ENCODE measurements at regions not wholly inside any gene's neighbourhood (a gene's known extent, or its start where the extent isn't known, plus 50 kb on each side); places are given as distances from the start of the nearest gene placed in this dataset.
A peak's percentile ranks its signal among the peaks of the same experiment; 100 is the strongest.

- no peaks in the 10 kb centered on the region for H3K9me3 Mint-ChIP-seq
- H3K4me1 Mint-ChIP-seq: no peaks in the 10 kb centered on the region
- H3K36me3 Mint-ChIP-seq: no peaks in the 10 kb centered on the region
- no peak overlapping the region for H3K27ac Mint-ChIP-seq
- ATAC-seq: no peak
- H3K27me3 Mint-ChIP-seq: no peaks in the 10 kb centered on the region
- H3K4me3 Mint-ChIP-seq: no peak overlapping the region
Observed at GRCh38 chr4:96035727-96036126, 195.8 kb downstream of the PDHA2 start.

- Mint-ChIP-seq H3K4me3 (no peak overlapping the region), H3K27me3 (no peaks in the 10 kb centered on the region), H3K4me1 (no peaks in the 10 kb centered on the region), H3K27ac (no peak overlapping the region), H3K9me3 (no peaks in the 10 kb centered on the region), H3K36me3 (no peaks in the 10 kb centered on the region)
- ATAC-seq: no peak
Observed at GRCh38 chr4:96036781-96037180, 196.9 kb downstream of the PDHA2 start.

- no peaks in the 10 kb centered on the region for H3K4me1 Mint-ChIP-seq
- no peak for ATAC-seq
- no peaks in the 10 kb centered on the region for H3K9me3 Mint-ChIP-seq
- H3K27me3 Mint-ChIP-seq: no peaks in the 10 kb centered on the region
- no peaks in the 10 kb centered on the region for H3K36me3 Mint-ChIP-seq
- no peak overlapping the region for H3K4me3 Mint-ChIP-seq
- H3K27ac Mint-ChIP-seq: no peak overlapping the region
Observed at GRCh38 chr4:96037705-96038104, 197.8 kb downstream of the PDHA2 start.

GRCh38 chr4:96039217-96039616 lies 199.3 kb downstream of the PDHA2 start:
- Mint-ChIP-seq H3K4me3 (no peak overlapping the region), H3K27me3 (no peaks in the 10 kb centered on the region), H3K27ac (no peak overlapping the region), H3K36me3 (no peaks in the 10 kb centered on the region), H3K9me3 (no peaks in the 10 kb centered on the region), H3K4me1 (no peaks in the 10 kb centered on the region)
- no peak for ATAC-seq

DNA sequence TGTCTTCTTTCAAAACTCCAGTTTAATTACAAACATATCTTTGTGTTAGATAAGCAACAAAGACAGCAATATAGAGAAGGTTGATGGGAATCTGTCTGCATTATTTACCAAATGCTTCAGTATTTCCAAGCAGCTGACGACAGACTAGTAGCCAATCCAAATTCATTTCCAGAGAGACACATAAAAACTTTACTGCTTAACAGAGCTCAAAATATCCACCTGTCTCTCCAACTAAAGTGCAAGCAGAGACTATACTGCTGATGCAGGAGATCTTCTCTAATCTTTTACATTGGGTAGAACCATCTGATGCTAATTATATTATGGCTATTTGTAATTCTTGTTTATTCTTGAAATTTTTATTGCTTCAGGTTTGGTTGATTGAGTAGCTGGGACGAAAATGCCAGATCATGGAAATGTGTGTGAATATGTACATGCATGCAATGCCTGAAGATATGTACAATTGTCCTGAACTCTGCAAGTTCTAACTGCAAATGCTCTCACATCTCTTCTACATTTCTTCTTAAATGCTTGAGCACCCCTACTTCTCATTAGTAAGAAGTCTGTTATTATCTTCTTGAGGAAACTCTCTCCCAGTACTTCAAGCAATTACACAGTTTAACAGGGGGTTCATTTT lies 200.0 kb downstream of the PDHA2 start:
- H3K4me3 Mint-ChIP-seq: no peak overlapping the region
- H3K36me3 Mint-ChIP-seq: no peaks in the 10 kb centered on the region
- H3K27me3 Mint-ChIP-seq: no peaks in the 10 kb centered on the region
- ATAC-seq: no peak
- H3K4me1 Mint-ChIP-seq: no peaks in the 10 kb centered on the region
- no peak overlapping the region for H3K27ac Mint-ChIP-seq
- no peaks in the 10 kb centered on the region for H3K9me3 Mint-ChIP-seq

- no peaks in the 10 kb centered on the region for H3K4me1 Mint-ChIP-seq
- no peak overlapping the region for H3K4me3 Mint-ChIP-seq
- no peak for ATAC-seq
- H3K27me3 Mint-ChIP-seq: no peaks in the 10 kb centered on the region
- H3K27ac Mint-ChIP-seq: no peak overlapping the region
- no peaks in the 10 kb centered on the region for H3K9me3 Mint-ChIP-seq
- H3K36me3 Mint-ChIP-seq: no peaks in the 10 kb centered on the region
Observed at GRCh38 chr4:96044971-96045370, 205.1 kb downstream of the PDHA2 start.

GRCh38 chr4:96052827-96053226 lies 212.9 kb downstream of the PDHA2 start:
- peaks cover 2% of the 10 kb centered on the region for H3K9me3 Mint-ChIP-seq
- no peaks in the 10 kb centered on the region for H3K4me1 Mint-ChIP-seq
- no peaks in the 10 kb centered on the region for H3K36me3 Mint-ChIP-seq
- H3K27ac Mint-ChIP-seq: no peak overlapping the region
- no peaks in the 10 kb centered on the region for H3K27me3 Mint-ChIP-seq
- no peak overlapping the region for H3K4me3 Mint-ChIP-seq
- ATAC-seq: no peak

DNA sequence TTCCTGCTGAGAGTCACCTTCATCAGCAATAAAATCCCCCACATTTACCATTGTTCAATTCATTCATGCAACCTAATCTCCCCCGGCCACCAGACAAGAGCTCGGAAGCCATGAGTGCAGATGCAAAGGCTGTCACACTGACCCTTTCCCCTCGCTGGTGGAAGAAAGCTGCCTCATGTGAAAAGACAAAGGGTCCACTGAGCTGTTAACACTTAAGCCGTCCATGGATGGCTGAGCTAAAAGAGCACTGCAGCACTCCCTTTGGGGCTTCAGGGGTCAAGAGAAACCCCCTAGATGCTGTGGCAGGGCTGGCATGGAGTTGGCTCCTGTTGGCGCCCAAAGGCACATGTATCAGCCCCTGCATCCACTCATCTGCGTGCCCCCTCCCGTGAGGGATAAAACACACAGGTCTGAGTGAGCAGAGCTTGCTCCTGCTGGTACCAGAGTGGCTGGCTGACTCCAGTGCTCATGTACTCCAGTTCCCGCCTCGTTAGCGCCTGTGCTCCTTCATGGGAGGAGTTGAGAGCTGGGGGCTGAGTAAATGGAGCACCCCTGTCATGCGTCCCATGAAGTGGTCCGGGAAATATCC lies 216.5 kb downstream of the PDHA2 start:
- Mint-ChIP-seq H3K27ac (no peak overlapping the region), H3K36me3 (no peaks in the 10 kb centered on the region), H3K9me3 (peaks cover 2% of the 10 kb centered on the region), H3K4me3 (no peak overlapping the region), H3K4me1 (no peaks in the 10 kb centered on the region), H3K27me3 (no peaks in the 10 kb centered on the region)
- peak; percentile 20 for ATAC-seq

- ATAC-seq: peak; percentile 12
- Mint-ChIP-seq H3K27ac (no peak overlapping the region), H3K4me3 (no peak overlapping the region), H3K36me3 (no peaks in the 10 kb centered on the region), H3K4me1 (no peaks in the 10 kb centered on the region), H3K27me3 (no peaks in the 10 kb centered on the region), H3K9me3 (peaks cover 8% of the 10 kb centered on the region)
Observed at GRCh38 chr4:96063639-96064038, 223.7 kb downstream of the PDHA2 start.

DNA sequence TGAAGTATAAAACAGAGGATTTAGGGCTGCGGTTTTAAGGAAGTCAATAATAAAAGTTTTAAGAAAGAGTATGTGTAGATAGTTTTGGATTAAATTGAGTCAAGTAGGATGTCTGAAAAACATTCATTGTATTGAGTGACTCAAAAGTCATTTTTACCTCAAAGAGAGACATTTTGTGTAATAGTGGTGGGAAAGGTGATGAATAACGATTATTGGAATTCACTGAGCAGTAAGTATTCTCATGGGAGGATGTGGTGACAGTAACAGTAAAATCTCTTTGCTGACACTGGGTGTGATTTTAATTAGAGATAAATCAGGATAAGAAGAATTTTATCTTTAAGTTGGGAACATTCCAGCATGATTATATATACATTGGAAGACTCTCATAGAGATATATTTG lies 233.6 kb downstream of the PDHA2 start:
- peaks cover 12% of the 10 kb centered on the region for H3K9me3 Mint-ChIP-seq
- no peaks in the 10 kb centered on the region for H3K36me3 Mint-ChIP-seq
- no peaks in the 10 kb centered on the region for H3K4me1 Mint-ChIP-seq
- ATAC-seq: no peak
- no peak overlapping the region for H3K4me3 Mint-ChIP-seq
- H3K27ac Mint-ChIP-seq: no peak overlapping the region
- no peaks in the 10 kb centered on the region for H3K27me3 Mint-ChIP-seq

DNA sequence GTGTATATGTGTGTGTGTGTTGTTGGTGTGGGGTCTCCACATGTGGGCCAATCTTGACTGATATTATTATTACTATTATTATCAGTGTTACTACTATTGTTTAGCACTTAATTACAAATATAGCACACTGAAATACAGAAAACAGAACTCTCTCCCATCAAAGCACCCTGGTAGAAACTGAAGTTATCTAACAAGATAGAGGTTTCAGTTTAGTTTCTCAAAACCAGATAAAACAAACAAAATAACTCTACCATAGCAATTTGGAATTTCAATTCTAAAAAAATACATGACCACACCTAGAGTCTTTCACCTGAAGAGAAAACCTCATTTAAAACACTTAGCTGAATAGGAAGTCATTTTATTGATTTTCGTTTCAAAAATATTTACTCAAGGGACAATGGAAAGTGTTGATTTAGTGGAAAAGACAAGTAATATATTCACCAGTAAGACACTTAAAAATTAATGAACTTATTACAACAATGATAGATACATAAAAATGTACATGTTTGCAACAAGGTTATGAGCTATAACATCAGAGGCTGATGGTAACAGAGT lies 252.3 kb downstream of the PDHA2 start:
- no peak for ATAC-seq
- no peaks in the 10 kb centered on the region for H3K4me1 Mint-ChIP-seq
- H3K27me3 Mint-ChIP-seq: no peaks in the 10 kb centered on the region
- H3K36me3 Mint-ChIP-seq: no peaks in the 10 kb centered on the region
- no peak overlapping the region for H3K27ac Mint-ChIP-seq
- no peak overlapping the region for H3K4me3 Mint-ChIP-seq
- peaks cover 5% of the 10 kb centered on the region for H3K9me3 Mint-ChIP-seq

GRCh38 chr4:96093057-96093456 lies 253.2 kb downstream of the PDHA2 start:
- no peak for ATAC-seq
- Mint-ChIP-seq H3K27me3 (no peaks in the 10 kb centered on the region), H3K4me3 (no peak overlapping the region), H3K27ac (no peak overlapping the region), H3K4me1 (no peaks in the 10 kb centered on the region), H3K36me3 (no peaks in the 10 kb centered on the region), H3K9me3 (peaks cover 3% of the 10 kb centered on the region)

DNA sequence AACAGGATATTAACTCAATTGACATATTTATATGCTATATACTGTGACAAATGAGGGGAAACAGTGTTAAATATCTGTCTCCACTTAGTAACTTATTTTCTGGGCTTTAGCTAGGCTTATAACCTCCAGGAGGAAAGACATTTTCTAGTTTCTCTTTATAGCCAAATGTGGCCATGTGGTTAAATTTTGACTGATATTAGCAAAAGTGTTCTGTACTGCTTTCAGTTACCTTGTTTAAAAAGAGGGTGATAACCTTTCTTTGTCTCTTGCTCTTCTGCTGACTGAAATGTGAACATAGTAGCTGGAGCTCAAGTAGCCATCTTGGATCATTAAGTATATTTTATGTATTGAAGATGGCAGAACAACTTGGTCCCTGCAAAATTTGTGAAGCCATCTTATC lies 253.7 kb downstream of the PDHA2 start:
- Mint-ChIP-seq H3K4me3 (no peak overlapping the region), H3K4me1 (no peaks in the 10 kb centered on the region), H3K27me3 (no peaks in the 10 kb centered on the region), H3K36me3 (no peaks in the 10 kb centered on the region), H3K27ac (no peak overlapping the region), H3K9me3 (peaks cover 3% of the 10 kb centered on the region)
- no peak for ATAC-seq

GRCh38 chr4:96094183-96094582 lies 254.3 kb downstream of the PDHA2 start:
- no peak overlapping the region for H3K4me3 Mint-ChIP-seq
- H3K27ac Mint-ChIP-seq: no peak overlapping the region
- ATAC-seq: no peak
- no peaks in the 10 kb centered on the region for H3K36me3 Mint-ChIP-seq
- no peaks in the 10 kb centered on the region for H3K4me1 Mint-ChIP-seq
- H3K9me3 Mint-ChIP-seq: no peaks in the 10 kb centered on the region
- no peaks in the 10 kb centered on the region for H3K27me3 Mint-ChIP-seq

GRCh38 chr4:96097040-96097607 lies 257.2 kb downstream of the PDHA2 start:
- ATAC-seq: no peak
- Mint-ChIP-seq H3K4me1 (no peaks in the 10 kb centered on the region), H3K36me3 (no peaks in the 10 kb centered on the region), H3K27me3 (no peaks in the 10 kb centered on the region), H3K9me3 (peaks cover 3% of the 10 kb centered on the region), H3K27ac (no peak overlapping the region), H3K4me3 (no peak overlapping the region)

DNA sequence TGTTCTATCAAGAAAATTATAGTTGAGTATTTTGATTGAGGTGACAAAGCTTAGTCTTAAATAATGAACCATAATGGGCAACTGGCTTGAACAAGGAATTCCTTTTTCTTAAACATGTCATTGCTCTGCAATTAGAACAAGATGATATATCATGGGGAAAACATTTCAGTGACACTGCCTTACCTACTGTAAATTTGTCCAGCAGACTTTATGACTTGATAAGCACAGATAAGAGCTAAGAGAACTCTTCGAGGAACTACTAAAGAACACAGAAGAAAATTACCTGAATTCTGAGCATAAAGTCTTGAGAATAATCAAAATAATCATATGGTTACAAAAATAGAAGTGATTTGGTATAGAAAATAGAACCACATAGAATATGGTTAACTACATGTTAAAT lies 257.8 kb downstream of the PDHA2 start:
- no peak overlapping the region for H3K27ac Mint-ChIP-seq
- H3K27me3 Mint-ChIP-seq: no peaks in the 10 kb centered on the region
- no peak for ATAC-seq
- H3K4me1 Mint-ChIP-seq: no peaks in the 10 kb centered on the region
- H3K9me3 Mint-ChIP-seq: peaks cover 3% of the 10 kb centered on the region
- H3K36me3 Mint-ChIP-seq: no peaks in the 10 kb centered on the region
- no peak overlapping the region for H3K4me3 Mint-ChIP-seq

Data from stimulated activated memory B cell treated with anti-CD40 and anti-IgM and Interleukin-4, amounts not matched to agents 10 μg/mL and 1 μg/mL and 100 μg/mL, for 72 hours (primary cell).